Lung (tissue), 11 donors: ENCODE measurements at regions not wholly inside any gene's neighbourhood (a gene's known extent, or its start where the extent isn't known, plus 50 kb on each side); places are given as distances from the start of the nearest gene placed in this dataset.

Experiments
- ATAC-seq: fragments of 200-7000 bp; cut with Tn5 transposase; one replicate; pipeline ENCODE4 v1.9.1; 2020; ENCODE audit warnings: moderate number of reproducible peaks; ENCODE audit not compliant: insufficient read depth, low FRiP score
- DNase-seq, 3 donors: peaks; one replicate each; pipeline ENCODE4 v3.0.0-alpha.2; 2013 to 2017
- H3K27ac ChIP-seq, 2 donors: one replicate each; pipeline ENCODE4 v1.5.1; 2013; ENCODE audit warnings: mild to moderate bottlenecking in 2 of 2, moderate library complexity in 2 of 2, control low read depth in 1 of 2, inconsistent platforms in 1 of 2, low read depth in 1 of 2, low read length in 1 of 2
- H3K27me3 ChIP-seq, 3 donors: one replicate each; pipeline ENCODE4 v1.5.1; 2013; ENCODE audit warnings: low read length in 2 of 3; ENCODE audit not compliant: control insufficient read depth in 3 of 3, insufficient read depth in 3 of 3
- H3K36me3 ChIP-seq, 4 donors: one replicate each; pipeline ENCODE4 v1.5.1; 2013; ENCODE audit warnings: low read length in 4 of 4, mild to moderate bottlenecking in 1 of 4, moderate library complexity in 1 of 4; ENCODE audit not compliant: control insufficient read depth in 4 of 4, insufficient read depth in 4 of 4
- H3K4me1 ChIP-seq, 5 donors: one replicate each; pipeline ENCODE4 v1.5.1; 2013; ENCODE audit warnings: low read length in 5 of 5, mild to moderate bottlenecking in 2 of 5, moderate library complexity in 1 of 5; ENCODE audit not compliant: control insufficient read depth in 5 of 5, insufficient read depth in 5 of 5
- H3K4me3 ChIP-seq: one replicate; pipeline ENCODE4 v1.5.1; 2013; ENCODE audit warnings: mild to moderate bottlenecking, control low read depth, moderate library complexity
- H3K9ac ChIP-seq, 2 donors: one replicate each; pipeline ENCODE4 v1.5.1; 2013; ENCODE audit warnings: low read length in 2 of 2, control low read depth in 1 of 2; ENCODE audit not compliant: insufficient read depth in 1 of 2
- H3K9me3 ChIP-seq, 4 donors: one replicate each; pipeline ENCODE4 v1.5.1; 2013; ENCODE audit warnings: low read length in 3 of 4, mild to moderate bottlenecking in 1 of 4, moderate library complexity in 1 of 4; ENCODE audit not compliant: control insufficient read depth in 4 of 4, insufficient read depth in 3 of 4
- WGBS, 2 donors: extraction: QIAGEN DNeasy Blood & Tissue Kit; methylation state at CpG; one replicate each; pipeline ENCODE4 v1.1.7; 2013; 5-methylcytosine and 5-hydroxymethylcytosine counted together
- TF ChIP-seq, protein P1 (sequence below): IDR thresholded peaks from 2 replicates; pipeline ENCODE4 v1.5.1; 2012; ENCODE audit warnings: mild to moderate bottlenecking; ENCODE audit errors: control extremely low read depth, extremely low read depth
- donor health status: control.
- donor health status: control.
- donor health status: Bipolar disorder and iron deficiency.
- donor health status: healthy.
- donor health status: DM: yes; HTN: yes; CAD: no.

DNA sequence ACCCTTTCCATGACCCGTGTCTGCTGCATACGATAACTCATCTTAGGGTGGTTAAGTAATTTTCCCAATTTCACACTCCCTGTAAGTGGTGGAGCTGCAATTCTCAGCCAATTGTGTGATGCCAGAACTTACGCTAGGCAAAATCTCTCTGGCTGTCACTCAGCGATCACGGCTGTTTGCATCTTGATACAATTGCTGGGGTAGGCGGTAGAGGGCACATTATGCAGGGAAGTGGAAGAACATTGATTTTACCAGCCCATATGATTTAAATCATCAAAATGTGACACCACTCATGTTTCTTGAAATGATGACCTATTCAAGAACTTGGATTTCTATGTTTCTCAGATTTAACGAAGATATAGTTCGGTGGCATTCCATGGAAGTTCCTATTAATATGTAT is 108.7 kb upstream of the ADARB2 start:
- Histone ChIP-seq H3K27ac (no peak overlapping the region), H3K27me3 (peaks cover 0 to 13% (median 3%) of the 10 kb centered on the region in 3 donors), H3K9ac (no peak overlapping the region), H3K4me3 (no peak overlapping the region), H3K36me3 (no peaks in the 10 kb centered on the region), H3K4me1 (peaks cover 0 to 1% (median 0%) of the 10 kb centered on the region in 5 donors), H3K9me3 (peaks cover 0 to 3% (median 0%) of the 10 kb centered on the region in 4 donors)
- DNase-seq (no peak), ATAC-seq (no peak)
- TF ChIP-seq, protein P1, sequence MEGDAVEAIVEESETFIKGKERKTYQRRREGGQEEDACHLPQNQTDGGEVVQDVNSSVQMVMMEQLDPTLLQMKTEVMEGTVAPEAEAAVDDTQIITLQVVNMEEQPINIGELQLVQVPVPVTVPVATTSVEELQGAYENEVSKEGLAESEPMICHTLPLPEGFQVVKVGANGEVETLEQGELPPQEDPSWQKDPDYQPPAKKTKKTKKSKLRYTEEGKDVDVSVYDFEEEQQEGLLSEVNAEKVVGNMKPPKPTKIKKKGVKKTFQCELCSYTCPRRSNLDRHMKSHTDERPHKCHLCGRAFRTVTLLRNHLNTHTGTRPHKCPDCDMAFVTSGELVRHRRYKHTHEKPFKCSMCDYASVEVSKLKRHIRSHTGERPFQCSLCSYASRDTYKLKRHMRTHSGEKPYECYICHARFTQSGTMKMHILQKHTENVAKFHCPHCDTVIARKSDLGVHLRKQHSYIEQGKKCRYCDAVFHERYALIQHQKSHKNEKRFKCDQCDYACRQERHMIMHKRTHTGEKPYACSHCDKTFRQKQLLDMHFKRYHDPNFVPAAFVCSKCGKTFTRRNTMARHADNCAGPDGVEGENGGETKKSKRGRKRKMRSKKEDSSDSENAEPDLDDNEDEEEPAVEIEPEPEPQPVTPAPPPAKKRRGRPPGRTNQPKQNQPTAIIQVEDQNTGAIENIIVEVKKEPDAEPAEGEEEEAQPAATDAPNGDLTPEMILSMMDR, result no peak
- WGBS, 2 donors, result 91 to 94% methylated on average over 8 of the region's 8 CpGs

DNA sequence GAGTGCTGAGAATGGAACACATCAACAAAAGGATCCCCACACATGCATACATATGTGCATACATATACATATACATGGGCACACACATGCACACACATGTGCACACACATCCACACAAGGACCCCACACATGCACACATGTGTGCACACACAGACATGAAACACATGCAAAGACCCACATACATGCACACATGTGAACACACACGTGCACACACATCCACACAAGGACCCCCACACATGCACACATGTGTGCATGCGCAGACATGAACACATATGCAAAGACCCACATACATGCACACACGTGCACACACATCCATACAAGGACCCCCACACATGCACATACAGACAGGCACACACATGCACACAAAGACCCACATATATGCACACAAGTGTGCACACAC is 104.4 kb upstream of the ADARB2 start:
- no peaks in the 10 kb centered on the region for H3K36me3 ChIP-seq
- H3K27me3 ChIP-seq, result peaks cover 0 to 13% (median 3%) of the 10 kb centered on the region in 3 donors
- DNase-seq (no peak), ATAC-seq (no peak)
- H3K27ac ChIP-seq, result no peak overlapping the region
- H3K4me1 ChIP-seq, result peaks cover 0 to 7% (median 0%) of the 10 kb centered on the region in 5 donors
- no peak overlapping the region for H3K4me3 ChIP-seq
- 91 to 95% methylated on average over 3 of the region's 3 CpGs for WGBS, 2 donors
- H3K9ac ChIP-seq, result no peak overlapping the region
- TF ChIP-seq, protein P1, result no peak
- no peaks in the 10 kb centered on the region for H3K9me3 ChIP-seq

DNA sequence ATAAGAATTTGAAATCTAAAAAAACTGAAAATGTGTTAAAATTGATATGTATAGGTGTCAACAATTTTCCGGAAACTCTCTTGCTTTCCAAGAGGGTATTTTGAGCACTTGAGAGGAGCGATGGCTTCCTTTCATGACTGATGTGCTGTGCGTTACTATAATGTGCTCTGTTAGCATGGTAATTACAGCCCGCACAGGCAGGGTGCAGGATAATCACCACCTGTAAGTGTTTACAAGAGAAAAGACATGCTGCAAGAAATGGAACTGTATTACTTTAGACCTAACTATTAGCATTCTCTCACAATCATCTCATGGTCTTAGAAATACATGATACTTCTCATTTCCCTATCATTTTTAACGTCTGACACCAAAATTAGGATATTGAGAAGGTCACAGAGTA is 92.4 kb upstream of the ADARB2 start:
- ATAC-seq (no peak), DNase-seq (no peak)
- TF ChIP-seq, protein P1, result no peak
- H3K36me3 ChIP-seq, result no peaks in the 10 kb centered on the region
- H3K4me3 ChIP-seq, result no peak overlapping the region
- WGBS, 2 donors, result 87 to 90% methylated on average over 5 of the region's 5 CpGs
- H3K9me3 ChIP-seq, result peaks cover 0 to 9% (median 2%) of the 10 kb centered on the region in 4 donors
- peaks cover 0 to 1% (median 0%) of the 10 kb centered on the region in 5 donors for H3K4me1 ChIP-seq
- peaks cover 0 to 2% (median 0%) of the 10 kb centered on the region in 3 donors for H3K27me3 ChIP-seq
- no peak overlapping the region for H3K27ac ChIP-seq
- H3K9ac ChIP-seq, result no peak overlapping the region

DNA sequence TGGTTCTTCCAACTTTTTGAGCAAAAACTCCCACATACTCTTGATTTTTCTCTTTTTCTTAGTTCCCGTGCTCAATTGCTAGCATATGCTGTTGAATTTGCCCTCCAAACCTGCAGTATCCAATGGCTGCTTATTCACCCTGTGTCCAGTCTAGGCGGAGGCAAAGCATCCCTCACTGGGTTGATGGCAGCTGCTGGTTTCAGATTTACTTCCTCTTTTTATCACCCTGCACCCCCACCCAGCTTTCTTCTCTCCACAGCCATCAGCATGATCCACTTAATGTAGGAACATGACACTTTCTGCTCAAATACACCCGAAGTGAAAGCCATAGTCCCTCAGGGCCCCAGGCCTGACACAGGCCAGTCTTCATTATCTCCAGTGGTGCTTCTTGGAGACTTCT is 87.6 kb upstream of the ADARB2 start:
- 46 to 61% methylated on average over 3 of the region's 3 CpGs for WGBS, 2 donors
- peaks cover 0 to 2% (median 0%) of the 10 kb centered on the region in 3 donors for H3K27me3 ChIP-seq
- H3K4me1 ChIP-seq, result peaks cover 0 to 1% (median 0%) of the 10 kb centered on the region in 5 donors
- no peak for ATAC-seq
- no peak for DNase-seq
- peaks cover 0 to 11% (median 2%) of the 10 kb centered on the region in 4 donors for H3K9me3 ChIP-seq
- no peak overlapping the region for H3K9ac ChIP-seq
- H3K27ac ChIP-seq, result no peak overlapping the region
- H3K4me3 ChIP-seq, result no peak overlapping the region
- TF ChIP-seq, protein P1, result no peak
- H3K36me3 ChIP-seq, result no peaks in the 10 kb centered on the region
